GM23338 (cell line): ENCODE measurements at regions not wholly inside any gene's neighbourhood (a gene's known extent, or its start where the extent isn't known, plus 50 kb on each side); places are given as distances from the start of the nearest gene placed in this dataset.

ENCODE experiments used
- ATAC-seq: fragments of 200-7000 bp; cut with Tn5 transposase; 3 replicates; pipeline ENCODE4 v1.9.1; 2020
- DNase-seq: peaks from one replicate; pipeline ENCODE4 v3.0.0-alpha.2; 2015; ENCODE audit warnings: low spot score
- H2AFZ ChIP-seq: fragments of 200-600 bp; sonication (generic); 2 replicates; pipeline ENCODE4 v1.8.0; 2016; ENCODE audit warnings: antibody characterized with exemption, mild to moderate bottlenecking, moderate library complexity
- H3F3A ChIP-seq: fragments of 200-600 bp; sonication (generic); replicated peaks from 2 replicates; pipeline ENCODE4 v1.8.0; 2017; ENCODE audit warnings: antibody characterized with exemption, mixed run types, low read depth
- H3K27ac ChIP-seq: fragments of 200-600 bp; sonication (generic); 2 replicates; pipeline ENCODE4 v1.6.1; 2016; ENCODE audit warnings: low read depth
- H3K27me3 ChIP-seq: fragments of 200-600 bp; sonication (generic); 2 replicates; pipeline ENCODE4 v1.8.0; 2016; ENCODE audit warnings: mild to moderate bottlenecking, mixed run types, moderate library complexity; ENCODE audit not compliant: insufficient read depth
- H3K36me3 ChIP-seq: fragments of 200-600 bp; sonication (generic); 2 replicates; pipeline ENCODE4 v1.8.0; 2016; ENCODE audit warnings: mild to moderate bottlenecking; ENCODE audit not compliant: insufficient read depth
- H3K4me1 ChIP-seq: fragments of 200-600 bp; sonication (generic); 2 replicates; pipeline ENCODE4 v1.8.0; 2016; ENCODE audit warnings: mild to moderate bottlenecking, moderate library complexity; ENCODE audit not compliant: insufficient read depth
- H3K4me2 ChIP-seq: fragments of 200-600 bp; sonication (generic); 2 replicates; pipeline ENCODE4 v1.7.1; 2017; ENCODE audit warnings: mixed run types
- H3K4me3 ChIP-seq: fragments of 200-600 bp; sonication (generic); 2 replicates; pipeline ENCODE4 v1.6.1; 2016; ENCODE audit warnings: mixed run types
- H3K79me2 ChIP-seq: fragments of 200-600 bp; sonication (generic); replicated peaks from 2 replicates; pipeline ENCODE4 v1.8.0; 2017; ENCODE audit warnings: mild to moderate bottlenecking; ENCODE audit not compliant: insufficient read depth
- H3K9me2 ChIP-seq: fragments of 200-600 bp; sonication (generic); 2 replicates; pipeline ENCODE4 v1.8.0; 2017; ENCODE audit not compliant: insufficient read depth
- H4K20me1 ChIP-seq: fragments of 200-600 bp; sonication (generic); replicated peaks from 2 replicates; pipeline ENCODE4 v1.8.0; 2017; ENCODE audit warnings: mild to moderate bottlenecking; ENCODE audit not compliant: insufficient read depth
- H3K27ac Mint-ChIP-seq: 2 replicates; pipeline ENCODE4 v1.8.0; 2020; ENCODE audit warnings: inconsistent platforms, mild to moderate bottlenecking, moderate library complexity, mixed read lengths
- H3K27me3 Mint-ChIP-seq: 3 replicates; pipeline ENCODE4 v1.8.0; 2022; ENCODE audit warnings: low read depth, mild to moderate bottlenecking, moderate library complexity, mixed read lengths, inconsistent platforms; ENCODE audit not compliant: insufficient read depth, poor library complexity
- H3K36me3 Mint-ChIP-seq: 3 replicates; pipeline ENCODE4 v1.8.0; 2021; ENCODE audit warnings: low read depth, mild to moderate bottlenecking, inconsistent platforms, moderate library complexity, mixed read lengths
- H3K4me1 Mint-ChIP-seq: 3 replicates; pipeline ENCODE4 v1.8.0; 2020; ENCODE audit warnings: mild to moderate bottlenecking, inconsistent platforms, mixed read lengths
- H3K4me3 Mint-ChIP-seq: 3 replicates; pipeline ENCODE4 v1.8.0; 2021; ENCODE audit warnings: moderate library complexity, mild to moderate bottlenecking, inconsistent platforms, mixed read lengths
- H3K9me3 Mint-ChIP-seq: 3 replicates; pipeline ENCODE4 v1.8.0; 2020; ENCODE audit warnings: moderate library complexity, mild to moderate bottlenecking, inconsistent platforms, mixed read lengths
- CTCF ChIP-seq, 2 experiments: fragments of 200-600 bp in 1 of 2; sonication (generic) in 1 of 2; conservative IDR thresholded peaks; 2 replicates each; pipeline versions ENCODE4 v1.5.1 to v1.6.1; 2016 to 2017; ENCODE audit warnings: antibody characterized with exemption in 2 of 2, low read depth in 2 of 2, mild to moderate bottlenecking in 2 of 2, moderate library complexity in 1 of 2
- JUNB ChIP-seq: IDR thresholded peaks from one replicate; pipeline ENCODE4 v1.6.1; 2016; ENCODE audit warnings: antibody characterized with exemption; ENCODE audit not compliant: unreplicated experiment
- STAT1 ChIP-seq: IDR thresholded peaks from one replicate; pipeline ENCODE4 v1.6.1; 2016; ENCODE audit warnings: antibody characterized with exemption; ENCODE audit not compliant: unreplicated experiment
- ZNF114 ChIP-seq: fragments of 250-450 bp; sonication (Bioruptor Pico); IDR thresholded peaks from 2 replicates; pipeline ENCODE4 v1.5.0; 2020; ENCODE audit warnings: mild to moderate bottlenecking, moderate library complexity
- TF ChIP-seq, protein P1 (sequence below): IDR thresholded peaks from one replicate; pipeline ENCODE4 v1.6.1; 2018; ENCODE audit warnings: antibody characterized with exemption; ENCODE audit not compliant: unreplicated experiment
- TF ChIP-seq, protein P2 (sequence below): fragments of 250-450 bp; sonication (Bioruptor Pico); IDR thresholded peaks from 2 replicates; pipeline ENCODE4 v1.5.0; 2020; ENCODE audit warnings: mild to moderate bottlenecking, moderate library complexity

DNA sequence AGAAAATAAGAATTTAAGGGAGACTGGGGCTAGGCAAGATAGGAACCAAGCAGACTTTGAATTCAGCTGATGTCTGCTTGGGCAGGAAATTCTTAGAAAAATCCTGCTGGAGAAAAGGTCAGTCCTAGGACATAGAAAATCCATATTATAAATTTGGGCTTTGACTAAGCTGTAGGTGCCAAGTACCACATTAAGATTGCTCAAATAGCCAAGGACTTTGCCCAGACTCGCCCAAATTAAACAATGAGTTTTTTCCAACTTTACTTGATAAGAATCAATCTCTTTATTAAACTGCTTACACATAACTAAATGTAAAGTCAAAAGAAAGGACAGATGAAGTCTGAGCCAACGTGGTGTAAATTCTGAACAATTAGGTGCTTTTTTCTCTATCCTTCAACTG is 95.4 kb downstream of the FUNDC1 start:
- no peaks in the 10 kb centered on the region for H4K20me1 ChIP-seq
- no peaks in the 10 kb centered on the region for H3K36me3 ChIP-seq
- no peak overlapping the region for H3K27ac Mint-ChIP-seq
- H3K4me2 ChIP-seq: no peak overlapping the region
- no peak overlapping the region for H3K27ac ChIP-seq
- no peaks in the 10 kb centered on the region for H3F3A ChIP-seq
- no peaks in the 10 kb centered on the region for H3K27me3 Mint-ChIP-seq
- H3K4me1 Mint-ChIP-seq: no peaks in the 10 kb centered on the region
- no peak overlapping the region for H3K4me3 Mint-ChIP-seq
- no peak overlapping the region for H3K4me3 ChIP-seq
- H3K36me3 Mint-ChIP-seq: no peaks in the 10 kb centered on the region
- no peaks in the 10 kb centered on the region for H3K79me2 ChIP-seq
- DNase-seq (no peak), ATAC-seq (no peak)
- no peaks in the 10 kb centered on the region for H3K27me3 ChIP-seq
- H2AFZ ChIP-seq: no peak overlapping the region
- no peaks in the 10 kb centered on the region; the same call in 2 of the 3 replicates for H3K9me3 Mint-ChIP-seq
- TF ChIP-seq, protein P1, sequence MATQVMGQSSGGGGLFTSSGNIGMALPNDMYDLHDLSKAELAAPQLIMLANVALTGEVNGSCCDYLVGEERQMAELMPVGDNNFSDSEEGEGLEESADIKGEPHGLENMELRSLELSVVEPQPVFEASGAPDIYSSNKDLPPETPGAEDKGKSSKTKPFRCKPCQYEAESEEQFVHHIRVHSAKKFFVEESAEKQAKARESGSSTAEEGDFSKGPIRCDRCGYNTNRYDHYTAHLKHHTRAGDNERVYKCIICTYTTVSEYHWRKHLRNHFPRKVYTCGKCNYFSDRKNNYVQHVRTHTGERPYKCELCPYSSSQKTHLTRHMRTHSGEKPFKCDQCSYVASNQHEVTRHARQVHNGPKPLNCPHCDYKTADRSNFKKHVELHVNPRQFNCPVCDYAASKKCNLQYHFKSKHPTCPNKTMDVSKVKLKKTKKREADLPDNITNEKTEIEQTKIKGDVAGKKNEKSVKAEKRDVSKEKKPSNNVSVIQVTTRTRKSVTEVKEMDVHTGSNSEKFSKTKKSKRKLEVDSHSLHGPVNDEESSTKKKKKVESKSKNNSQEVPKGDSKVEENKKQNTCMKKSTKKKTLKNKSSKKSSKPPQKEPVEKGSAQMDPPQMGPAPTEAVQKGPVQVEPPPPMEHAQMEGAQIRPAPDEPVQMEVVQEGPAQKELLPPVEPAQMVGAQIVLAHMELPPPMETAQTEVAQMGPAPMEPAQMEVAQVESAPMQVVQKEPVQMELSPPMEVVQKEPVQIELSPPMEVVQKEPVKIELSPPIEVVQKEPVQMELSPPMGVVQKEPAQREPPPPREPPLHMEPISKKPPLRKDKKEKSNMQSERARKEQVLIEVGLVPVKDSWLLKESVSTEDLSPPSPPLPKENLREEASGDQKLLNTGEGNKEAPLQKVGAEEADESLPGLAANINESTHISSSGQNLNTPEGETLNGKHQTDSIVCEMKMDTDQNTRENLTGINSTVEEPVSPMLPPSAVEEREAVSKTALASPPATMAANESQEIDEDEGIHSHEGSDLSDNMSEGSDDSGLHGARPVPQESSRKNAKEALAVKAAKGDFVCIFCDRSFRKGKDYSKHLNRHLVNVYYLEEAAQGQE: no peak
- TF ChIP-seq CTCF (conservative IDR thresholded peaks at IDR 0.05; ENCODE audit: low read depth in 2 of 2) (no peak), ZNF114 (CRISPR knock-in tag) (no peak), JUNB (no peak), STAT1 (no peak)
- TF ChIP-seq, protein P2, sequence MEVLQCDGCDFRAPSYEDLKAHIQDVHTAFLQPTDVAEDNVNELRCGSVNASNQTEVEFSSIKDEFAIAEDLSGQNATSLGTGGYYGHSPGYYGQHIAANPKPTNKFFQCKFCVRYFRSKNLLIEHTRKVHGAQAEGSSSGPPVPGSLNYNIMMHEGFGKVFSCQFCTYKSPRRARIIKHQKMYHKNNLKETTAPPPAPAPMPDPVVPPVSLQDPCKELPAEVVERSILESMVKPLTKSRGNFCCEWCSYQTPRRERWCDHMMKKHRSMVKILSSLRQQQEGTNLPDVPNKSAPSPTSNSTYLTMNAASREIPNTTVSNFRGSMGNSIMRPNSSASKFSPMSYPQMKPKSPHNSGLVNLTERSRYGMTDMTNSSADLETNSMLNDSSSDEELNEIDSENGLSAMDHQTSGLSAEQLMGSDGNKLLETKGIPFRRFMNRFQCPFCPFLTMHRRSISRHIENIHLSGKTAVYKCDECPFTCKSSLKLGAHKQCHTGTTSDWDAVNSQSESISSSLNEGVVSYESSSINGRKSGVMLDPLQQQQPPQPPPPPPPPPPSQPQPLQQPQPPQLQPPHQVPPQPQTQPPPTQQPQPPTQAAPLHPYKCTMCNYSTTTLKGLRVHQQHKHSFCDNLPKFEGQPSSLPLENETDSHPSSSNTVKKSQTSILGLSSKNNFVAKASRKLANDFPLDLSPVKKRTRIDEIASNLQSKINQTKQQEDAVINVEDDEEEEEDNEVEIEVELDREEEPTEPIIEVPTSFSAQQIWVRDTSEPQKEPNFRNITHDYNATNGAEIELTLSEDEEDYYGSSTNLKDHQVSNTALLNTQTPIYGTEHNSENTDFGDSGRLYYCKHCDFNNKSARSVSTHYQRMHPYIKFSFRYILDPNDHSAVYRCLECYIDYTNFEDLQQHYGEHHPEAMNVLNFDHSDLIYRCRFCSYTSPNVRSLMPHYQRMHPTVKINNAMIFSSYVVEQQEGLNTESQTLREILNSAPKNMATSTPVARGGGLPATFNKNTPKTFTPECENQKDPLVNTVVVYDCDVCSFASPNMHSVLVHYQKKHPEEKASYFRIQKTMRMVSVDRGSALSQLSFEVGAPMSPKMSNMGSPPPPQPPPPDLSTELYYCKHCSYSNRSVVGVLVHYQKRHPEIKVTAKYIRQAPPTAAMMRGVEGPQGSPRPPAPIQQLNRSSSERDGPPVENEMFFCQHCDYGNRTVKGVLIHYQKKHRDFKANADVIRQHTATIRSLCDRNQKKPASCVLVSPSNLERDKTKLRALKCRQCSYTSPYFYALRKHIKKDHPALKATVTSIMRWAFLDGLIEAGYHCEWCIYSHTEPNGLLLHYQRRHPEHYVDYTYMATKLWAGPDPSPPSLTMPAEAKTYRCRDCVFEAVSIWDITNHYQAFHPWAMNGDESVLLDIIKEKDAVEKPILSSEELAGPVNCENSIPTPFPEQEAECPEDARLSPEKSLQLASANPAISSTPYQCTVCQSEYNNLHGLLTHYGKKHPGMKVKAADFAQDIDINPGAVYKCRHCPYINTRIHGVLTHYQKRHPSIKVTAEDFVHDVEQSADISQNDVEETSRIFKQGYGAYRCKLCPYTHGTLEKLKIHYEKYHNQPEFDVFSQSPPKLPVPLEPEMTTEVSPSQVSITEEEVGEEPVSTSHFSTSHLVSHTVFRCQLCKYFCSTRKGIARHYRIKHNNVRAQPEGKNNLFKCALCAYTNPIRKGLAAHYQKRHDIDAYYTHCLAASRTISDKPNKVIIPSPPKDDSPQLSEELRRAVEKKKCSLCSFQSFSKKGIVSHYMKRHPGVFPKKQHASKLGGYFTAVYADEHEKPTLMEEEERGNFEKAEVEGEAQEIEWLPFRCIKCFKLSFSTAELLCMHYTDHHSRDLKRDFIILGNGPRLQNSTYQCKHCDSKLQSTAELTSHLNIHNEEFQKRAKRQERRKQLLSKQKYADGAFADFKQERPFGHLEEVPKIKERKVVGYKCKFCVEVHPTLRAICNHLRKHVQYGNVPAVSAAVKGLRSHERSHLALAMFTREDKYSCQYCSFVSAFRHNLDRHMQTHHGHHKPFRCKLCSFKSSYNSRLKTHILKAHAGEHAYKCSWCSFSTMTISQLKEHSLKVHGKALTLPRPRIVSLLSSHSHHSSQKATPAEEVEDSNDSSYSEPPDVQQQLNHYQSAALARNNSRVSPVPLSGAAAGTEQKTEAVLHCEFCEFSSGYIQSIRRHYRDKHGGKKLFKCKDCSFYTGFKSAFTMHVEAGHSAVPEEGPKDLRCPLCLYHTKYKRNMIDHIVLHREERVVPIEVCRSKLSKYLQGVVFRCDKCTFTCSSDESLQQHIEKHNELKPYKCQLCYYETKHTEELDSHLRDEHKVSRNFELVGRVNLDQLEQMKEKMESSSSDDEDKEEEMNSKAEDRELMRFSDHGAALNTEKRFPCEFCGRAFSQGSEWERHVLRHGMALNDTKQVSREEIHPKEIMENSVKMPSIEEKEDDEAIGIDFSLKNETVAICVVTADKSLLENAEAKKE: no peak
- H3K9me2 ChIP-seq: no peaks in the 10 kb centered on the region
- no peaks in the 10 kb centered on the region for H3K4me1 ChIP-seq
